ENCODE measurements at regions not wholly inside any gene's neighbourhood (a gene's known extent, or its start where the extent isn't known, plus 50 kb on each side); places are given as distances from the start of the nearest gene placed in this dataset.

DNA sequence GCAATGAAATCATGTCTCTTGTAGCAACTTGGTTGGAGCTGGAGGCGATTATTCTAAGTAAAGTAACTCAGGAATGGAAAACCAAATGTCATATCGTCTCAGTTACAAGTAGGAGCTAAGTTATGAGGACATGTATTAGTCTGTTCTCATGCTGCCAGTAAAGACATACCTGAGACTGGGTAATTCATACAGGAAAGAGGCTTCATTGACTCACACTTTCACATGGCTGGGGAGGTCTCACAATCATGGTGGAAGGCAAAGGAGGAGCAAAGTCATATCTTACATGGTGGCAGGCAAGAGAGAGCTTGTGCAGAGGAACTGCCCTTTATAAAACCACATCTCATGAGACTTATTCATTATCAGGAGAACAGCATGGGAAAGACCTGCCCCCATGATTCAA, 370.1 kb upstream of the PRKCQ start:
- TF ChIP-seq, protein P1, sequence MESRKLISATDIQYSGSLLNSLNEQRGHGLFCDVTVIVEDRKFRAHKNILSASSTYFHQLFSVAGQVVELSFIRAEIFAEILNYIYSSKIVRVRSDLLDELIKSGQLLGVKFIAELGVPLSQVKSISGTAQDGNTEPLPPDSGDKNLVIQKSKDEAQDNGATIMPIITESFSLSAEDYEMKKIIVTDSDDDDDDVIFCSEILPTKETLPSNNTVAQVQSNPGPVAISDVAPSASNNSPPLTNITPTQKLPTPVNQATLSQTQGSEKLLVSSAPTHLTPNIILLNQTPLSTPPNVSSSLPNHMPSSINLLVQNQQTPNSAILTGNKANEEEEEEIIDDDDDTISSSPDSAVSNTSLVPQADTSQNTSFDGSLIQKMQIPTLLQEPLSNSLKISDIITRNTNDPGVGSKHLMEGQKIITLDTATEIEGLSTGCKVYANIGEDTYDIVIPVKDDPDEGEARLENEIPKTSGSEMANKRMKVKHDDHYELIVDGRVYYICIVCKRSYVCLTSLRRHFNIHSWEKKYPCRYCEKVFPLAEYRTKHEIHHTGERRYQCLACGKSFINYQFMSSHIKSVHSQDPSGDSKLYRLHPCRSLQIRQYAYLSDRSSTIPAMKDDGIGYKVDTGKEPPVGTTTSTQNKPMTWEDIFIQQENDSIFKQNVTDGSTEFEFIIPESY (IDR thresholded peaks at IDR 0.05; ENCODE audit: extremely low read depth, insufficient replicate concordance, low read length), result no peak
- TF ChIP-seq, protein P2, sequence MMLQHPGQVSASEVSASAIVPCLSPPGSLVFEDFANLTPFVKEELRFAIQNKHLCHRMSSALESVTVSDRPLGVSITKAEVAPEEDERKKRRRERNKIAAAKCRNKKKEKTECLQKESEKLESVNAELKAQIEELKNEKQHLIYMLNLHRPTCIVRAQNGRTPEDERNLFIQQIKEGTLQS (IDR thresholded peaks at IDR 0.05), result no peak
- TF ChIP-seq SRF (IDR thresholded peaks at IDR 0.05; ENCODE audit: low read depth), result no peak
- TF ChIP-seq EZH2phosphoT487 (IDR thresholded peaks at IDR 0.05; ENCODE audit: borderline replicate concordance), result no peak
- no peak for TF ChIP-seq TCF7L2 (IDR thresholded peaks at IDR 0.05; ENCODE audit: borderline replicate concordance, extremely low read depth, insufficient read depth, insufficient read length)
- no peak for TF ChIP-seq SP1 (IDR thresholded peaks at IDR 0.05; ENCODE audit: low read depth)
- TF ChIP-seq, protein P3, sequence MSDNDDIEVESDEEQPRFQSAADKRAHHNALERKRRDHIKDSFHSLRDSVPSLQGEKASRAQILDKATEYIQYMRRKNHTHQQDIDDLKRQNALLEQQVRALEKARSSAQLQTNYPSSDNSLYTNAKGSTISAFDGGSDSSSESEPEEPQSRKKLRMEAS (IDR thresholded peaks at IDR 0.05), result no peak
- no peak for TF ChIP-seq EZH2 (IDR thresholded peaks at IDR 0.05)
- TF ChIP-seq SIN3A (IDR thresholded peaks at IDR 0.05; ENCODE audit: low read depth), result no peak
- no peak for TF ChIP-seq JUND (IDR thresholded peaks at IDR 0.05)
- TF ChIP-seq ZNF274 (IDR thresholded peaks at IDR 0.05; ENCODE audit: low read depth, low read length), result no peak
- no peak for TF ChIP-seq ELF1 (IDR thresholded peaks at IDR 0.05; ENCODE audit: borderline replicate concordance, low read depth)
- TF ChIP-seq POLR2AphosphoS5 (IDR thresholded peaks at IDR 0.05; ENCODE audit: low read depth, low read length), result no peak
- TF ChIP-seq, protein P4, sequence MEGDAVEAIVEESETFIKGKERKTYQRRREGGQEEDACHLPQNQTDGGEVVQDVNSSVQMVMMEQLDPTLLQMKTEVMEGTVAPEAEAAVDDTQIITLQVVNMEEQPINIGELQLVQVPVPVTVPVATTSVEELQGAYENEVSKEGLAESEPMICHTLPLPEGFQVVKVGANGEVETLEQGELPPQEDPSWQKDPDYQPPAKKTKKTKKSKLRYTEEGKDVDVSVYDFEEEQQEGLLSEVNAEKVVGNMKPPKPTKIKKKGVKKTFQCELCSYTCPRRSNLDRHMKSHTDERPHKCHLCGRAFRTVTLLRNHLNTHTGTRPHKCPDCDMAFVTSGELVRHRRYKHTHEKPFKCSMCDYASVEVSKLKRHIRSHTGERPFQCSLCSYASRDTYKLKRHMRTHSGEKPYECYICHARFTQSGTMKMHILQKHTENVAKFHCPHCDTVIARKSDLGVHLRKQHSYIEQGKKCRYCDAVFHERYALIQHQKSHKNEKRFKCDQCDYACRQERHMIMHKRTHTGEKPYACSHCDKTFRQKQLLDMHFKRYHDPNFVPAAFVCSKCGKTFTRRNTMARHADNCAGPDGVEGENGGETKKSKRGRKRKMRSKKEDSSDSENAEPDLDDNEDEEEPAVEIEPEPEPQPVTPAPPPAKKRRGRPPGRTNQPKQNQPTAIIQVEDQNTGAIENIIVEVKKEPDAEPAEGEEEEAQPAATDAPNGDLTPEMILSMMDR (IDR thresholded peaks at IDR 0.05 in 2 of 3, conservative IDR thresholded peaks at IDR 0.05 in 1 of 3; ENCODE audit: borderline replicate concordance in 1 of 3, insufficient read depth in 1 of 3, low read depth in 2 of 3, low read length in 2 of 3), result no peak
- no peak for TF ChIP-seq CBX3 (IDR thresholded peaks at IDR 0.05; ENCODE audit: low read depth)
- RAD21 ChIA-PET (ENCODE audit: low non-redundant PET in 1 of 2, low total read pairs in 2 of 2, uncharacterized antibody in 2 of 2, unreplicated experiment in 2 of 2), result no interaction called here
- Histone ChIP-seq H3K4me3 (replicated peaks in 1 of 2; ENCODE audit: low read depth in 1 of 2, low read length in 2 of 2) (no peak overlapping the region), H3K9ac (ENCODE audit: low read length) (no peak overlapping the region), H3K9me2 (ENCODE audit: insufficient read depth) (no peaks in the 10 kb centered on the region), H3K36me3 (ENCODE audit: control insufficient read depth in 1 of 2, insufficient read depth in 2 of 2, low read length in 2 of 2) (no peaks in the 10 kb centered on the region), H4K20me1 (ENCODE audit: insufficient read depth) (no peaks in the 10 kb centered on the region), H3K9me3 (ENCODE audit: control insufficient read depth in 1 of 2, insufficient read depth in 1 of 2, low read depth in 1 of 2, low read length in 2 of 2) (no peaks in the 10 kb centered on the region), H3K4me2 (ENCODE audit: low read length) (no peak overlapping the region), H3K27me3 (ENCODE audit: insufficient read depth, low read length) (no peaks in the 10 kb centered on the region), H3K79me2 (ENCODE audit: insufficient read depth, low read length) (no peaks in the 10 kb centered on the region), H3K27ac (ENCODE audit: low read depth, low read length) (no peak overlapping the region), H3K4me1 (ENCODE audit: control insufficient read depth in 1 of 2, insufficient read depth in 2 of 2, low read length in 2 of 2) (no peaks in the 10 kb centered on the region), H2AFZ (ENCODE audit: low read depth, low read length, poor library complexity, severe bottlenecking) (no peak overlapping the region)
- BruUV-seq (replicated peaks), result no TSS peak
- POLR2A ChIA-PET, result no interaction called here
- CTCF ChIA-PET, result no interaction called here
- no peak for DNase-seq (ENCODE audit: low read depth, low spot score)
- no peak for ATAC-seq
- intact Hi-C loops (cut with micrococcal nuclease), result no loop called here

Data from HCT116 (cell line).